ENCODE measurements at regions not wholly inside any gene's neighbourhood (a gene's known extent, or its start where the extent isn't known, plus 50 kb on each side); places are given as distances from the start of the nearest gene placed in this dataset.

- H3K27me3 ChIP-seq (ENCODE audit: control insufficient read depth, insufficient read depth, low read length): no peaks in the 10 kb centered on the region
- peaks cover 21% of the 10 kb centered on the region for H3K4me1 ChIP-seq (ENCODE audit: control insufficient read depth, insufficient read depth, low read length)
- ChIA-PET CTCF (interaction anchor here (1.5 kb wide), 1 partner anchor 405 kb away, joined by 4 read pairs; no protein-coding TSS in a partner anchor), POLR2A (no interaction called here)
- no peaks in the 10 kb centered on the region for H3K36me3 ChIP-seq (ENCODE audit: control insufficient read depth, insufficient read depth, low read length)
- H3K27ac ChIP-seq (ENCODE audit: low read length): no peak overlapping the region
- DNase-seq (ENCODE audit: low read depth, low spot score) (no peak), ATAC-seq (no peak)
- in situ Hi-C loops (cut with HindIII; ENCODE audit: low pct_unique_long_range_greater_than_20kb, low sequenced_read_pairs): no loop called here
- intact Hi-C loops (cut with micrococcal nuclease; ENCODE audit: unreplicated experiment): no loop called here
- no peak for TF ChIP-seq POLR2AphosphoS5 (IDR thresholded peaks at IDR 0.05; ENCODE audit: low read depth, low read length)
- TF ChIP-seq TCF7L2 (IDR thresholded peaks at IDR 0.05; ENCODE audit: low read depth, low read length): no peak
- no peak for TF ChIP-seq SIN3A (IDR thresholded peaks at IDR 0.05; ENCODE audit: borderline replicate concordance, insufficient read depth, low read depth, low read length)
- TF ChIP-seq, protein P1, sequence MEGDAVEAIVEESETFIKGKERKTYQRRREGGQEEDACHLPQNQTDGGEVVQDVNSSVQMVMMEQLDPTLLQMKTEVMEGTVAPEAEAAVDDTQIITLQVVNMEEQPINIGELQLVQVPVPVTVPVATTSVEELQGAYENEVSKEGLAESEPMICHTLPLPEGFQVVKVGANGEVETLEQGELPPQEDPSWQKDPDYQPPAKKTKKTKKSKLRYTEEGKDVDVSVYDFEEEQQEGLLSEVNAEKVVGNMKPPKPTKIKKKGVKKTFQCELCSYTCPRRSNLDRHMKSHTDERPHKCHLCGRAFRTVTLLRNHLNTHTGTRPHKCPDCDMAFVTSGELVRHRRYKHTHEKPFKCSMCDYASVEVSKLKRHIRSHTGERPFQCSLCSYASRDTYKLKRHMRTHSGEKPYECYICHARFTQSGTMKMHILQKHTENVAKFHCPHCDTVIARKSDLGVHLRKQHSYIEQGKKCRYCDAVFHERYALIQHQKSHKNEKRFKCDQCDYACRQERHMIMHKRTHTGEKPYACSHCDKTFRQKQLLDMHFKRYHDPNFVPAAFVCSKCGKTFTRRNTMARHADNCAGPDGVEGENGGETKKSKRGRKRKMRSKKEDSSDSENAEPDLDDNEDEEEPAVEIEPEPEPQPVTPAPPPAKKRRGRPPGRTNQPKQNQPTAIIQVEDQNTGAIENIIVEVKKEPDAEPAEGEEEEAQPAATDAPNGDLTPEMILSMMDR (IDR thresholded peaks at IDR 0.05): no peak
- no peak overlapping the region for H3K4me3 ChIP-seq (ENCODE audit: low read depth in 2 of 2, low read length in 2 of 2)
- BruUV-seq (replicated peaks): no TSS peak
- H3K9me3 ChIP-seq (ENCODE audit: control insufficient read depth, insufficient read depth, low read depth, low read length): no peaks in the 10 kb centered on the region
These were observed 182.5 kb upstream of the PDE10A start for GRCh38 chr6:165845493-165845892.

- DNase-seq (ENCODE audit: low read depth, low spot score) (no peak), ATAC-seq (no peak)
- intact Hi-C loops (cut with micrococcal nuclease; ENCODE audit: unreplicated experiment): no loop called here
- TF ChIP-seq POLR2AphosphoS5 (IDR thresholded peaks at IDR 0.05; ENCODE audit: low read depth, low read length) (no peak), SIN3A (IDR thresholded peaks at IDR 0.05; ENCODE audit: borderline replicate concordance, insufficient read depth, low read depth, low read length) (no peak), TCF7L2 (IDR thresholded peaks at IDR 0.05; ENCODE audit: low read depth, low read length) (no peak)
- TF ChIP-seq, protein P2, sequence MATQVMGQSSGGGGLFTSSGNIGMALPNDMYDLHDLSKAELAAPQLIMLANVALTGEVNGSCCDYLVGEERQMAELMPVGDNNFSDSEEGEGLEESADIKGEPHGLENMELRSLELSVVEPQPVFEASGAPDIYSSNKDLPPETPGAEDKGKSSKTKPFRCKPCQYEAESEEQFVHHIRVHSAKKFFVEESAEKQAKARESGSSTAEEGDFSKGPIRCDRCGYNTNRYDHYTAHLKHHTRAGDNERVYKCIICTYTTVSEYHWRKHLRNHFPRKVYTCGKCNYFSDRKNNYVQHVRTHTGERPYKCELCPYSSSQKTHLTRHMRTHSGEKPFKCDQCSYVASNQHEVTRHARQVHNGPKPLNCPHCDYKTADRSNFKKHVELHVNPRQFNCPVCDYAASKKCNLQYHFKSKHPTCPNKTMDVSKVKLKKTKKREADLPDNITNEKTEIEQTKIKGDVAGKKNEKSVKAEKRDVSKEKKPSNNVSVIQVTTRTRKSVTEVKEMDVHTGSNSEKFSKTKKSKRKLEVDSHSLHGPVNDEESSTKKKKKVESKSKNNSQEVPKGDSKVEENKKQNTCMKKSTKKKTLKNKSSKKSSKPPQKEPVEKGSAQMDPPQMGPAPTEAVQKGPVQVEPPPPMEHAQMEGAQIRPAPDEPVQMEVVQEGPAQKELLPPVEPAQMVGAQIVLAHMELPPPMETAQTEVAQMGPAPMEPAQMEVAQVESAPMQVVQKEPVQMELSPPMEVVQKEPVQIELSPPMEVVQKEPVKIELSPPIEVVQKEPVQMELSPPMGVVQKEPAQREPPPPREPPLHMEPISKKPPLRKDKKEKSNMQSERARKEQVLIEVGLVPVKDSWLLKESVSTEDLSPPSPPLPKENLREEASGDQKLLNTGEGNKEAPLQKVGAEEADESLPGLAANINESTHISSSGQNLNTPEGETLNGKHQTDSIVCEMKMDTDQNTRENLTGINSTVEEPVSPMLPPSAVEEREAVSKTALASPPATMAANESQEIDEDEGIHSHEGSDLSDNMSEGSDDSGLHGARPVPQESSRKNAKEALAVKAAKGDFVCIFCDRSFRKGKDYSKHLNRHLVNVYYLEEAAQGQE (IDR thresholded peaks at IDR 0.05; ENCODE audit: insufficient read depth in 1 of 2, low read depth in 2 of 2, low read length in 1 of 2): no peak
- TF ChIP-seq, protein P1 (IDR thresholded peaks at IDR 0.05): no peak
- Histone ChIP-seq H3K4me3 (ENCODE audit: low read depth in 2 of 2, low read length in 2 of 2) (no peak overlapping the region), H3K9me3 (ENCODE audit: control insufficient read depth, insufficient read depth, low read depth, low read length) (no peaks in the 10 kb centered on the region), H3K36me3 (ENCODE audit: control insufficient read depth, insufficient read depth, low read length) (no peaks in the 10 kb centered on the region), H3K27me3 (ENCODE audit: control insufficient read depth, insufficient read depth, low read length) (no peaks in the 10 kb centered on the region), H3K4me1 (ENCODE audit: control insufficient read depth, insufficient read depth, low read length) (peaks cover 18% of the 10 kb centered on the region), H3K27ac (ENCODE audit: low read length) (no peak overlapping the region)
- no TSS peak for BruUV-seq (replicated peaks)
- ChIA-PET POLR2A (no interaction called here), CTCF (interaction anchor here (1.5 kb wide), 1 partner anchor 405 kb away, joined by 4 read pairs; no protein-coding TSS in a partner anchor)
- in situ Hi-C loops (cut with HindIII; ENCODE audit: low pct_unique_long_range_greater_than_20kb, low sequenced_read_pairs): no loop called here
These were observed 181.8 kb upstream of the PDE10A start for GRCh38 chr6:165844801-165845364.

Data from Panc1 (cell line).